ENCODE measurements at regions not wholly inside any gene's neighbourhood (a gene's known extent, or its start where the extent isn't known, plus 50 kb on each side); places are given as distances from the start of the nearest gene placed in this dataset.
"Not testable (repeated sequence)": the region's sequence is repeated elsewhere in the genome, so short reads cannot be mapped to it uniquely, and the experiment has no call there.

GRCh38 chr5:117394506-117395157 is 820.0 kb upstream of the SEMA6A start:
- no peaks in the 10 kb centered on the region for H3K27me3 ChIP-seq (replicated peaks; ENCODE audit: control insufficient read depth, insufficient read depth, low read length, poor library complexity, severe bottlenecking)
- no peak for DNase-seq
- H3K4me1 ChIP-seq (ENCODE audit: control insufficient read depth, insufficient read depth, low read length, poor library complexity, severe bottlenecking), result no peaks in the 10 kb centered on the region
- no peak overlapping the region for H3K4me3 ChIP-seq (ENCODE audit: insufficient read depth, low read depth, low read length, poor library complexity, severe bottlenecking)
- no peaks in the 10 kb centered on the region for H3K36me3 ChIP-seq (ENCODE audit: control insufficient read depth, insufficient read depth, low read length)
- H3K9me3 ChIP-seq (ENCODE audit: control insufficient read depth, low read length), result no peaks in the 10 kb centered on the region
- no peak overlapping the region for H3K27ac ChIP-seq (ENCODE audit: insufficient read depth, low read length, poor library complexity, severe bottlenecking)

- no peaks in the 10 kb centered on the region for H3K4me1 ChIP-seq (ENCODE audit: control insufficient read depth, insufficient read depth, low read length, poor library complexity, severe bottlenecking)
These were observed 818.5 kb upstream of the SEMA6A start for GRCh38 chr5:117393125-117393524.

GRCh38 chr5:117380316-117380715 is 805.7 kb upstream of the SEMA6A start:
- Histone ChIP-seq H3K4me1 (ENCODE audit: control insufficient read depth, insufficient read depth, low read length, poor library complexity, severe bottlenecking) (no peaks in the 10 kb centered on the region), H3K36me3 (ENCODE audit: control insufficient read depth, insufficient read depth, low read length) (no peaks in the 10 kb centered on the region), H3K27ac (ENCODE audit: insufficient read depth, low read length, poor library complexity, severe bottlenecking) (no peak overlapping the region)

More at GRCh38 chr5:117393125-117393524, 818.5 kb upstream of the SEMA6A start:
- Histone ChIP-seq H3K9me3 (ENCODE audit: control insufficient read depth, low read length) (no peaks in the 10 kb centered on the region), H3K4me3 (ENCODE audit: insufficient read depth, low read depth, low read length, poor library complexity, severe bottlenecking) (no peak overlapping the region), H3K27ac (ENCODE audit: insufficient read depth, low read length, poor library complexity, severe bottlenecking) (no peak overlapping the region), H3K27me3 (replicated peaks; ENCODE audit: control insufficient read depth, insufficient read depth, low read length, poor library complexity, severe bottlenecking) (no peaks in the 10 kb centered on the region), H3K36me3 (ENCODE audit: control insufficient read depth, insufficient read depth, low read length) (no peaks in the 10 kb centered on the region)
- no peak for DNase-seq

GRCh38 chr5:117379521-117379920 is 804.9 kb upstream of the SEMA6A start:
- no peaks in the 10 kb centered on the region for H3K36me3 ChIP-seq (ENCODE audit: control insufficient read depth, insufficient read depth, low read length)
- H3K27ac ChIP-seq (ENCODE audit: insufficient read depth, low read length, poor library complexity, severe bottlenecking), result no peak overlapping the region
- H3K4me1 ChIP-seq (ENCODE audit: control insufficient read depth, insufficient read depth, low read length, poor library complexity, severe bottlenecking), result no peaks in the 10 kb centered on the region
- no peak for DNase-seq
- H3K4me3 ChIP-seq (ENCODE audit: insufficient read depth, low read depth, low read length, poor library complexity, severe bottlenecking), result no peak overlapping the region
- no peaks in the 10 kb centered on the region for H3K9me3 ChIP-seq (ENCODE audit: control insufficient read depth, low read length)
- no peaks in the 10 kb centered on the region for H3K27me3 ChIP-seq (replicated peaks; ENCODE audit: control insufficient read depth, insufficient read depth, low read length, poor library complexity, severe bottlenecking)

More at GRCh38 chr5:117380316-117380715, 805.7 kb upstream of the SEMA6A start:
- H3K9me3 ChIP-seq (ENCODE audit: control insufficient read depth, low read length), result no peaks in the 10 kb centered on the region
- no peak overlapping the region for H3K4me3 ChIP-seq (ENCODE audit: insufficient read depth, low read depth, low read length, poor library complexity, severe bottlenecking)
- H3K27me3 ChIP-seq (replicated peaks; ENCODE audit: control insufficient read depth, insufficient read depth, low read length, poor library complexity, severe bottlenecking), result no peaks in the 10 kb centered on the region
- no peak for DNase-seq

DNA sequence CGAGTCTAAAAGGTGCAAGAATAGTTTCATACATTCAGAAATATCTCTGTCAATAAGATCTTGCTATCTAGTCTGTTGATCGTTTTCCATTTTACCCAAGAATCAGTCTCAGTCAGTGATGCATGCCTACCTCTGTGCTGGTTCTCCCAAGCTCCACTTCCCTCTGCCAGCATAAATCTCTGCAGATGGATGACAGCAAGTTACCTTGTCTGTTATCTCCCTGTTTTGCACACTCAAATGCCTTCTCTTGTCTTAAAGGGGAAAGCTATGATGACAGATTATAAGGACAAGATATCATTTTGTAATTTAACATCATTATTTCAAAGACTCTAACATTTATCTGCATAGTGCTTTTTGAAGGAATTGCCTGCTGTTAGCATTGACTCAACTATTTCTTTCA is 802.1 kb upstream of the SEMA6A start:
- H3K9me3 ChIP-seq (ENCODE audit: control insufficient read depth, low read length), result no peaks in the 10 kb centered on the region
- H3K36me3 ChIP-seq (ENCODE audit: control insufficient read depth, insufficient read depth, low read length), result no peaks in the 10 kb centered on the region
- H3K27ac ChIP-seq (ENCODE audit: insufficient read depth, low read length, poor library complexity, severe bottlenecking), result no peak overlapping the region
- H3K27me3 ChIP-seq (replicated peaks; ENCODE audit: control insufficient read depth, insufficient read depth, low read length, poor library complexity, severe bottlenecking), result no peaks in the 10 kb centered on the region
- H3K4me1 ChIP-seq (ENCODE audit: control insufficient read depth, insufficient read depth, low read length, poor library complexity, severe bottlenecking), result no peaks in the 10 kb centered on the region
- no peak for DNase-seq
- no peak overlapping the region for H3K4me3 ChIP-seq (ENCODE audit: insufficient read depth, low read depth, low read length, poor library complexity, severe bottlenecking)

GRCh38 chr5:117359895-117360294 is 785.3 kb upstream of the SEMA6A start:
- H3K9me3 ChIP-seq (ENCODE audit: control insufficient read depth, low read length), result no peaks in the 10 kb centered on the region
- no peaks in the 10 kb centered on the region for H3K27me3 ChIP-seq (replicated peaks; ENCODE audit: control insufficient read depth, insufficient read depth, low read length, poor library complexity, severe bottlenecking)
- H3K27ac ChIP-seq (ENCODE audit: insufficient read depth, low read length, poor library complexity, severe bottlenecking), result no peak overlapping the region
- no peak overlapping the region for H3K4me3 ChIP-seq (ENCODE audit: insufficient read depth, low read depth, low read length, poor library complexity, severe bottlenecking)
- no peaks in the 10 kb centered on the region for H3K36me3 ChIP-seq (ENCODE audit: control insufficient read depth, insufficient read depth, low read length)
- no peak for DNase-seq
- no peaks in the 10 kb centered on the region for H3K4me1 ChIP-seq (ENCODE audit: control insufficient read depth, insufficient read depth, low read length, poor library complexity, severe bottlenecking)

GRCh38 chr5:117357886-117358285 is 783.3 kb upstream of the SEMA6A start:
- H3K36me3 ChIP-seq (ENCODE audit: control insufficient read depth, insufficient read depth, low read length), result no peaks in the 10 kb centered on the region
- H3K27ac ChIP-seq (ENCODE audit: insufficient read depth, low read length, poor library complexity, severe bottlenecking), result no peak overlapping the region
- H3K9me3 ChIP-seq (ENCODE audit: control insufficient read depth, low read length), result no peaks in the 10 kb centered on the region
- no peak for DNase-seq
- H3K27me3 ChIP-seq (replicated peaks; ENCODE audit: control insufficient read depth, insufficient read depth, low read length, poor library complexity, severe bottlenecking), result no peaks in the 10 kb centered on the region
- H3K4me1 ChIP-seq (ENCODE audit: control insufficient read depth, insufficient read depth, low read length, poor library complexity, severe bottlenecking), result no peaks in the 10 kb centered on the region
- H3K4me3 ChIP-seq (ENCODE audit: insufficient read depth, low read depth, low read length, poor library complexity, severe bottlenecking), result no peak overlapping the region

DNA sequence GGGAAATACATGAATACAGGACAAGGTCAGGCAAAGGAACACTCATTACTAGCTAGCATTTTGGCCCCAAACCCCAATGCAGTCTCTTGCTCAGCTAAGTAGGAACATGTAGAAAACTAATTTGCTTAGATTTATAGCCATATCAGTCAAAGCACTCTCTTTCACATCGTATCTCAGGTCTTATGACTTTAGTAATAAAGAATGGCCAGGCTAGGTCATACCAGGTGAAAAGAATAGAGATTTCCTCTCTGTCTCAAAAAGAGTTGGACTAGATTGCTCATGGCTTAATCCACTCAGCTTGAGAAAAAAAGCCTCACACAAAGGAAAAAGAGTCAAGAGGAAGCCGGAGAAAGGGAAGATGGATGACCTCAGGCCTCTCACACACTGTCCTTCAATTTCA is 772.7 kb upstream of the SEMA6A start:
- H3K4me3 ChIP-seq (ENCODE audit: insufficient read depth, low read depth, low read length, poor library complexity, severe bottlenecking), result no peak overlapping the region
- H3K4me1 ChIP-seq (ENCODE audit: control insufficient read depth, insufficient read depth, low read length, poor library complexity, severe bottlenecking), result no peaks in the 10 kb centered on the region
- H3K27ac ChIP-seq (ENCODE audit: insufficient read depth, low read length, poor library complexity, severe bottlenecking), result no peak overlapping the region
- H3K36me3 ChIP-seq (ENCODE audit: control insufficient read depth, insufficient read depth, low read length), result no peaks in the 10 kb centered on the region
- DNase-seq, result no peak
- H3K27me3 ChIP-seq (replicated peaks; ENCODE audit: control insufficient read depth, insufficient read depth, low read length, poor library complexity, severe bottlenecking), result no peaks in the 10 kb centered on the region
- no peaks in the 10 kb centered on the region for H3K9me3 ChIP-seq (ENCODE audit: control insufficient read depth, low read length)

GRCh38 chr5:117343726-117344125 is 769.1 kb upstream of the SEMA6A start:
- not testable (repeated sequence) for DNase-seq; H3K4me1 ChIP-seq (ENCODE audit: control insufficient read depth, insufficient read depth, low read length, poor library complexity, severe bottlenecking); H3K9me3 ChIP-seq (ENCODE audit: control insufficient read depth, low read length); H3K4me3 ChIP-seq (ENCODE audit: insufficient read depth, low read depth, low read length, poor library complexity, severe bottlenecking); H3K27me3 ChIP-seq (replicated peaks; ENCODE audit: control insufficient read depth, insufficient read depth, low read length, poor library complexity, severe bottlenecking); H3K27ac ChIP-seq (ENCODE audit: insufficient read depth, low read length, poor library complexity, severe bottlenecking); H3K36me3 ChIP-seq (ENCODE audit: control insufficient read depth, insufficient read depth, low read length)

- Histone ChIP-seq H3K4me3 (ENCODE audit: insufficient read depth, low read depth, low read length, poor library complexity, severe bottlenecking) (no peak overlapping the region), H3K4me1 (ENCODE audit: control insufficient read depth, insufficient read depth, low read length, poor library complexity, severe bottlenecking) (no peaks in the 10 kb centered on the region), H3K27ac (ENCODE audit: insufficient read depth, low read length, poor library complexity, severe bottlenecking) (no peak overlapping the region), H3K9me3 (ENCODE audit: control insufficient read depth, low read length) (no peaks in the 10 kb centered on the region), H3K27me3 (replicated peaks; ENCODE audit: control insufficient read depth, insufficient read depth, low read length, poor library complexity, severe bottlenecking) (no peaks in the 10 kb centered on the region), H3K36me3 (ENCODE audit: control insufficient read depth, insufficient read depth, low read length) (no peaks in the 10 kb centered on the region)
- no peak for DNase-seq
These were observed 762.6 kb upstream of the SEMA6A start for GRCh38 chr5:117337064-117337749.

All from effector memory CD4-positive, alpha-beta T cell (primary cell).